SK-N-SH (cell line): ENCODE measurements at regions not wholly inside any gene's neighbourhood (a gene's known extent, or its start where the extent isn't known, plus 50 kb on each side); places are given as distances from the start of the nearest gene placed in this dataset.

ENCODE experiments used
- CTCF ChIA-PET: fragments of 300-600, 350-600 bp; formaldehyde crosslinking; extraction: SDS; loops from one replicate; lab custom pipeline; 2021; lab: Yijun Ruan, JAX
- POLR2A ChIA-PET: fragments of 350-600 bp; sonication (Branson Sonifier 250); formaldehyde crosslinking; extraction: SDS; loops from one replicate; lab custom pipeline; 2020; ENCODE audit warnings: antibody characterized with exemption, inconsistent platforms; lab: Yijun Ruan, JAX
- DNase-seq: peaks from one replicate; pipeline ENCODE4 v3.0.0; 2012
- H2AFZ ChIP-seq: fragments of 200-600 bp; sonication (generic); 2 replicates; pipeline ENCODE4 v1.8.1; 2016; ENCODE audit warnings: antibody characterized with exemption, mild to moderate bottlenecking, low read depth
- H3F3A ChIP-seq: fragments of 200-600 bp; sonication (generic); replicated peaks from 2 replicates; pipeline ENCODE3; 2016; ENCODE audit warnings: antibody characterized with exemption, mild to moderate bottlenecking; ENCODE audit not compliant: insufficient read depth
- H3K27ac ChIP-seq, 2 experiments: fragments of 200-500 bp in 1 of 2; fragments of 200-600 bp in 1 of 2; sonication (Bioruptor generic) in 1 of 2; sonication (generic), shearing (Covaris generic) in 1 of 2; 2 replicates each; pipeline versions ENCODE4 v1.5.1 to v1.6.1; 2014 to 2016; ENCODE audit warnings: low read depth in 2 of 2, inconsistent platforms in 1 of 2, low read length in 1 of 2, mild to moderate bottlenecking in 1 of 2, mixed read lengths in 1 of 2
- H3K27me3 ChIP-seq: fragments of 200-600 bp; sonication (generic), shearing (Covaris generic); 2 replicates; pipeline ENCODE4 v1.6.1; 2016; ENCODE audit warnings: mixed run types; ENCODE audit not compliant: insufficient read depth
- H3K36me3 ChIP-seq, 2 experiments: fragments of 200-500 bp in 1 of 2; fragments of 200-600 bp in 1 of 2; sonication (Bioruptor generic) in 1 of 2; sonication (generic) in 1 of 2; replicated peaks in 1 of 2; 2 replicates each; pipeline versions ENCODE3 to v1.5.1; 2014 to 2016; ENCODE audit warnings: low read length in 1 of 2, mild to moderate bottlenecking in 1 of 2; ENCODE audit not compliant: insufficient read depth in 2 of 2, control insufficient read depth in 1 of 2
- H3K4me1 ChIP-seq, 2 experiments: fragments of 200-500 bp in 1 of 2; fragments of 200-600 bp in 1 of 2; sonication (Bioruptor generic) in 1 of 2; sonication (generic), shearing (Covaris generic) in 1 of 2; 2 replicates each; pipeline versions ENCODE4 v1.5.1 to v1.6.1; 2014 to 2016; ENCODE audit warnings: low read depth in 1 of 2, low read length in 1 of 2, mixed run types in 1 of 2; ENCODE audit not compliant: insufficient read depth in 2 of 2, control insufficient read depth in 1 of 2
- H3K4me2 ChIP-seq: fragments of 200-600 bp; sonication (generic), shearing (Covaris generic); 2 replicates; pipeline ENCODE4 v1.6.1; 2017; ENCODE audit warnings: mixed run types
- H3K4me3 ChIP-seq, 2 experiments: fragments of 200-500 bp in 1 of 2; fragments of 200-600 bp in 1 of 2; sonication (Bioruptor generic) in 1 of 2; sonication (generic), shearing (Covaris generic) in 1 of 2; 2 replicates each; pipeline versions ENCODE4 v1.5.1 to v1.8.1; 2014 to 2016; ENCODE audit warnings: low read depth in 2 of 2, inconsistent platforms in 1 of 2, low read length in 1 of 2, mild to moderate bottlenecking in 1 of 2, mixed read lengths in 1 of 2, moderate library complexity in 1 of 2
- H3K79me2 ChIP-seq: fragments of 200-600 bp; sonication (generic); 2 replicates; pipeline ENCODE4 v1.8.1; 2017; ENCODE audit warnings: mild to moderate bottlenecking; ENCODE audit not compliant: insufficient read depth
- H3K9ac ChIP-seq: fragments of 200-600 bp; sonication (generic); 2 replicates; pipeline ENCODE4 v1.6.1; 2017; ENCODE audit warnings: mixed run types
- H3K9me2 ChIP-seq: fragments of 200-600 bp; sonication (generic); 2 replicates; pipeline ENCODE4 v1.6.1; 2017; ENCODE audit warnings: mixed run types
- H3K9me3 ChIP-seq: fragments of 200-600 bp; sonication (generic); 2 replicates; pipeline ENCODE4 v1.6.1; 2017; ENCODE audit warnings: mixed run types, mild to moderate bottlenecking, moderate library complexity
- H4K20me1 ChIP-seq: fragments of 200-600 bp; sonication (generic); 2 replicates; pipeline ENCODE4 v1.6.1; 2017; ENCODE audit warnings: mild to moderate bottlenecking, mixed run types; ENCODE audit not compliant: insufficient read depth
- CHD2 ChIP-seq: fragments of 150-350 bp; IDR thresholded peaks from 2 replicates; pipeline ENCODE4 v1.6.1; 2018; ENCODE audit warnings: low read length; ENCODE audit not compliant: partially characterized antibody
- EP300 ChIP-seq, 2 experiments: IDR thresholded peaks; 2 replicates each; pipeline versions ENCODE4 v1.4.0 to v1.6.1; 2012; ENCODE audit warnings: borderline replicate concordance in 1 of 2, low read depth in 1 of 2, low read length in 1 of 2
- JUND ChIP-seq: IDR thresholded peaks from 2 replicates; pipeline ENCODE4 v1.4.0; 2012
- MEF2A ChIP-seq: IDR thresholded peaks from 2 replicates; pipeline ENCODE4 v1.4.0; 2012; ENCODE audit warnings: low read depth, borderline replicate concordance
- POLR2AphosphoS5 ChIP-seq: IDR thresholded peaks from 2 replicates; pipeline ENCODE4 v1.6.1; 2012; ENCODE audit warnings: low read depth, low read length
- RAD21 ChIP-seq: IDR thresholded peaks from 2 replicates; pipeline ENCODE4 v1.6.1; 2012; ENCODE audit warnings: mild to moderate bottlenecking, low read length
- RFX5 ChIP-seq: IDR thresholded peaks from 2 replicates; pipeline ENCODE4 v1.6.1; 2012; ENCODE audit warnings: mild to moderate bottlenecking, improper control_type of control experiment, low read length
- SMC3 ChIP-seq: IDR thresholded peaks from 2 replicates; pipeline ENCODE4 v1.6.1; 2012; ENCODE audit warnings: low read depth, low read length, improper control_type of control experiment
- TEAD4 ChIP-seq: IDR thresholded peaks from 2 replicates; pipeline ENCODE4 v1.4.0; 2012; ENCODE audit warnings: mild to moderate bottlenecking, borderline replicate concordance; ENCODE audit not compliant: insufficient read depth
- USF1 ChIP-seq: IDR thresholded peaks from 2 replicates; pipeline ENCODE4 v1.4.0; 2012; ENCODE audit warnings: low read depth, borderline replicate concordance
- USF2 ChIP-seq: fragments of 150-350 bp; IDR thresholded peaks from 2 replicates; pipeline ENCODE4 v1.6.1; 2017; ENCODE audit warnings: antibody characterized with exemption, low read length, low read depth, borderline replicate concordance
- WGBS: methylation state at CpG from one replicate; pipeline ENCODE4 v1.1.6; 2017; ENCODE audit warnings: low lambda C conversion rate; 5-methylcytosine and 5-hydroxymethylcytosine counted together
- TF ChIP-seq, protein P1 (sequence below): fragments of 150-350 bp; IDR thresholded peaks from 2 replicates; pipeline ENCODE4 v1.6.1; 2016; ENCODE audit warnings: mild to moderate bottlenecking, low read depth, low read length
- TF ChIP-seq, protein P2 (sequence below): fragments of 200-600 bp; sonication (generic); IDR thresholded peaks from 2 replicates; pipeline ENCODE4 v1.6.1; 2017; ENCODE audit warnings: antibody characterized with exemption, mild to moderate bottlenecking, moderate library complexity

DNA sequence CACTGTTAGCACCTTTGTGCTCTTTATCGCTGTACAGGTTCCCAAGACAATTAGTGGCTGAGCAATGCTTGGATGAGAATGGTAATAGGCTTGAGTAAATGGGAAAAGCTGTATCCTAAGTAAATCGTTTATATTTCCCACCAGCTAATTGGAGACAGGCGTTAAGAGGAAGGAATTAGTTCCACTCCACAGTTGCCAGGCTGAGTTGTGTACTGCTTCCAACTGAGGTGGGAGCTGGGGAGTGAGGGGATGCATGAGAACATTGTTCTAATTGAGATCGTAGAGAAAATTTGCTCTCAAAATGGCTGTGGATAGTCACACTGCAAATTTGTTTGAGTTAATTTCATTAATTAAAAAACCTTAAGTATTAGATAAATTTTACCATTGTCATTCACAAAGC lies 285.0 kb upstream of the ADAMTSL1 start:
- no peaks in the 10 kb centered on the region for H3K36me3 ChIP-seq
- H3K9ac ChIP-seq: no peak overlapping the region
- no peaks in the 10 kb centered on the region for H4K20me1 ChIP-seq
- H3K4me3 ChIP-seq: no peak overlapping the region
- POLR2A ChIA-PET: no interaction called here
- H3K4me2 ChIP-seq: no peak overlapping the region
- H3K27ac ChIP-seq: no peak overlapping the region
- H3K79me2 ChIP-seq: no peaks in the 10 kb centered on the region
- CTCF ChIA-PET: interaction anchor here (1.3 kb wide), 1 partner anchor 25 kb away, joined by 3 read pairs; no protein-coding TSS in a partner anchor
- no peaks in the 10 kb centered on the region for H3K4me1 ChIP-seq
- no peaks in the 10 kb centered on the region for H3K9me2 ChIP-seq
- TF ChIP-seq CHD2 (no peak), RAD21 (no peak), USF1 (no peak), RFX5 (no peak), USF2 (no peak), TEAD4 (no peak), MEF2A (no peak), POLR2AphosphoS5 (no peak), JUND (no peak), SMC3 (no peak), EP300 (IDR thresholded peaks at IDR 0.05; ENCODE audit: borderline replicate concordance in 1 of 2, low read depth in 1 of 2, low read length in 1 of 2) (no peak)
- TF ChIP-seq, protein P1, sequence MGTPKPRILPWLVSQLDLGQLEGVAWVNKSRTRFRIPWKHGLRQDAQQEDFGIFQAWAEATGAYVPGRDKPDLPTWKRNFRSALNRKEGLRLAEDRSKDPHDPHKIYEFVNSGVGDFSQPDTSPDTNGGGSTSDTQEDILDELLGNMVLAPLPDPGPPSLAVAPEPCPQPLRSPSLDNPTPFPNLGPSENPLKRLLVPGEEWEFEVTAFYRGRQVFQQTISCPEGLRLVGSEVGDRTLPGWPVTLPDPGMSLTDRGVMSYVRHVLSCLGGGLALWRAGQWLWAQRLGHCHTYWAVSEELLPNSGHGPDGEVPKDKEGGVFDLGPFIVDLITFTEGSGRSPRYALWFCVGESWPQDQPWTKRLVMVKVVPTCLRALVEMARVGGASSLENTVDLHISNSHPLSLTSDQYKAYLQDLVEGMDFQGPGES: no peak
- TF ChIP-seq, protein P2, sequence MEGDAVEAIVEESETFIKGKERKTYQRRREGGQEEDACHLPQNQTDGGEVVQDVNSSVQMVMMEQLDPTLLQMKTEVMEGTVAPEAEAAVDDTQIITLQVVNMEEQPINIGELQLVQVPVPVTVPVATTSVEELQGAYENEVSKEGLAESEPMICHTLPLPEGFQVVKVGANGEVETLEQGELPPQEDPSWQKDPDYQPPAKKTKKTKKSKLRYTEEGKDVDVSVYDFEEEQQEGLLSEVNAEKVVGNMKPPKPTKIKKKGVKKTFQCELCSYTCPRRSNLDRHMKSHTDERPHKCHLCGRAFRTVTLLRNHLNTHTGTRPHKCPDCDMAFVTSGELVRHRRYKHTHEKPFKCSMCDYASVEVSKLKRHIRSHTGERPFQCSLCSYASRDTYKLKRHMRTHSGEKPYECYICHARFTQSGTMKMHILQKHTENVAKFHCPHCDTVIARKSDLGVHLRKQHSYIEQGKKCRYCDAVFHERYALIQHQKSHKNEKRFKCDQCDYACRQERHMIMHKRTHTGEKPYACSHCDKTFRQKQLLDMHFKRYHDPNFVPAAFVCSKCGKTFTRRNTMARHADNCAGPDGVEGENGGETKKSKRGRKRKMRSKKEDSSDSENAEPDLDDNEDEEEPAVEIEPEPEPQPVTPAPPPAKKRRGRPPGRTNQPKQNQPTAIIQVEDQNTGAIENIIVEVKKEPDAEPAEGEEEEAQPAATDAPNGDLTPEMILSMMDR: no peak
- H3F3A ChIP-seq: no peaks in the 10 kb centered on the region
- no peaks in the 10 kb centered on the region; the same call in 1 of the 2 replicates for H3K27me3 ChIP-seq
- H3K9me3 ChIP-seq: no peaks in the 10 kb centered on the region
- H2AFZ ChIP-seq: no peak overlapping the region
- WGBS: 16% methylated on average over 4 of the region's 4 CpGs
- DNase-seq: no peak
